PC-3 (cell line): ENCODE measurements at regions not wholly inside any gene's neighbourhood (a gene's known extent, or its start where the extent isn't known, plus 50 kb on each side); places are given as distances from the start of the nearest gene placed in this dataset.

Experiments
- EZH2 ChIP-seq: fragments of 300-600 bp; sonication (generic); IDR thresholded peaks from one replicate; pipeline ENCODE4 v1.6.1; 2017; ENCODE audit warnings: antibody characterized with exemption, mild to moderate bottlenecking, low read length; ENCODE audit not compliant: unreplicated experiment
- TF ChIP-seq, protein P1 (sequence below): fragments of 300-600 bp; sonication (generic); conservative IDR thresholded peaks from 2 replicates; pipeline ENCODE4 v1.5.1; 2017; ENCODE audit warnings: antibody characterized with exemption, low read depth, mild to moderate bottlenecking, low read length

DNA sequence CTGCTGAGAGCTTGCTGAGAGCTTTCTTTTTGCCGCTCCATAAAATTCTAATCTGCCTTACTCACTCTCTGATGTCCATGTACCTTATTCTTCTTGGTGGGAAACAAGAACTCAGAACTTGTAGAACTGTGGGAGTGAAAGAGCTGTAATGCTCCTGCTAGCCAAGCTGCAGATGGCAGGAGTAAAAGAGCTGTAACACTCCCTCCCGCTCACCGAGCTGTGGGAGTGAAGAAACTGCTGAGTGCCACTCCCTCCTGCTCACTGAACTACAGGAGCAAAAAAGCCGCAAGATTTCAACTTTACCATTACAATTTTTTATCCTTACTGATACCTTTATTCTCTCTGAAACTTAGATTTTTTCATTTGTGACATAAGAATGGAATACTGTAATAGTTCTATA is 199.1 kb downstream of the SI start:
- no peak for TF ChIP-seq EZH2
- TF ChIP-seq, protein P1, sequence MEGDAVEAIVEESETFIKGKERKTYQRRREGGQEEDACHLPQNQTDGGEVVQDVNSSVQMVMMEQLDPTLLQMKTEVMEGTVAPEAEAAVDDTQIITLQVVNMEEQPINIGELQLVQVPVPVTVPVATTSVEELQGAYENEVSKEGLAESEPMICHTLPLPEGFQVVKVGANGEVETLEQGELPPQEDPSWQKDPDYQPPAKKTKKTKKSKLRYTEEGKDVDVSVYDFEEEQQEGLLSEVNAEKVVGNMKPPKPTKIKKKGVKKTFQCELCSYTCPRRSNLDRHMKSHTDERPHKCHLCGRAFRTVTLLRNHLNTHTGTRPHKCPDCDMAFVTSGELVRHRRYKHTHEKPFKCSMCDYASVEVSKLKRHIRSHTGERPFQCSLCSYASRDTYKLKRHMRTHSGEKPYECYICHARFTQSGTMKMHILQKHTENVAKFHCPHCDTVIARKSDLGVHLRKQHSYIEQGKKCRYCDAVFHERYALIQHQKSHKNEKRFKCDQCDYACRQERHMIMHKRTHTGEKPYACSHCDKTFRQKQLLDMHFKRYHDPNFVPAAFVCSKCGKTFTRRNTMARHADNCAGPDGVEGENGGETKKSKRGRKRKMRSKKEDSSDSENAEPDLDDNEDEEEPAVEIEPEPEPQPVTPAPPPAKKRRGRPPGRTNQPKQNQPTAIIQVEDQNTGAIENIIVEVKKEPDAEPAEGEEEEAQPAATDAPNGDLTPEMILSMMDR = no peak
